ENCODE measurements at regions not wholly inside any gene's neighbourhood (a gene's known extent, or its start where the extent isn't known, plus 50 kb on each side); places are given as distances from the start of the nearest gene placed in this dataset.

DNA sequence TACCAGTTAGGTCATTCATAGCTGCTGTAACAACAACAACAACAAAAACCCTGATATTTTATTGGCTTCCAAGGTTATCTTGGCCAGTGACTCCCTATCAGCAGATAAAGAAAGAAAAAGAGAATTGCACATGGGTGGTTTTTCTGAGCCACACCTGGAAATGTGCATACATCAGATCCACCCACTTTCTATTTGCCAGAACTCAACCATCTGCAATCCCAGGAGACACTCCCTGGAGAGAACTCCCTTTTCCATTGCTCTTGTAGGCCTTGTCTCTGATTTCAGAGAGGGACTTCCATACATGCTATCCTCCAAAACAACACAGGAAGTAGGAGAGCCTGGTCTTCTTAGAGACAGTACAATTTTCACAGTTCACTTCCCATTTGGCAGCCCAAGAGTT is 74.9 kb upstream of the ZC3H11B start:
- no peak for DNase-seq (ENCODE audit: low spot score)
- TF ChIP-seq, protein P1, sequence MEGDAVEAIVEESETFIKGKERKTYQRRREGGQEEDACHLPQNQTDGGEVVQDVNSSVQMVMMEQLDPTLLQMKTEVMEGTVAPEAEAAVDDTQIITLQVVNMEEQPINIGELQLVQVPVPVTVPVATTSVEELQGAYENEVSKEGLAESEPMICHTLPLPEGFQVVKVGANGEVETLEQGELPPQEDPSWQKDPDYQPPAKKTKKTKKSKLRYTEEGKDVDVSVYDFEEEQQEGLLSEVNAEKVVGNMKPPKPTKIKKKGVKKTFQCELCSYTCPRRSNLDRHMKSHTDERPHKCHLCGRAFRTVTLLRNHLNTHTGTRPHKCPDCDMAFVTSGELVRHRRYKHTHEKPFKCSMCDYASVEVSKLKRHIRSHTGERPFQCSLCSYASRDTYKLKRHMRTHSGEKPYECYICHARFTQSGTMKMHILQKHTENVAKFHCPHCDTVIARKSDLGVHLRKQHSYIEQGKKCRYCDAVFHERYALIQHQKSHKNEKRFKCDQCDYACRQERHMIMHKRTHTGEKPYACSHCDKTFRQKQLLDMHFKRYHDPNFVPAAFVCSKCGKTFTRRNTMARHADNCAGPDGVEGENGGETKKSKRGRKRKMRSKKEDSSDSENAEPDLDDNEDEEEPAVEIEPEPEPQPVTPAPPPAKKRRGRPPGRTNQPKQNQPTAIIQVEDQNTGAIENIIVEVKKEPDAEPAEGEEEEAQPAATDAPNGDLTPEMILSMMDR (IDR thresholded peaks at IDR 0.05; ENCODE audit: extremely low read depth, missing control alignments) = no peak

DNA sequence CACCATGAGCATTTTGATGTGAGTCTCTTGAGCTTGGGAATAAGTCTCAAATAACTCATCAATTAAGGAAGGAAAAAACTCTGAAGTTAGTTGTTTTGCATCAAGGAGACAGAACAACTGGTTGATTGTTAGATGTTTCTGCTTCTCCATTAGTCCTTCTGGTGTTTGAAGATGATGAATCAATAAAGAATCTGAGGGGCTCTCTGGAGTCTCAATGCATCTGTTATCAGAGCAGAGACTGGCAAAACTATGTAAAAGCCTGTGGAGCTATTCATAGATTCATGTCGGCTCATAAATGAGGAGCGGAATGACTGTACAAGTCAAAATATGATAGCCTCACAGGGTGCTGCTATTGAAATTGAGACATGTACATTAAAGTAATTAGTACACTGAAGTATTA is 73.3 kb upstream of the ZC3H11B start:
- no peak for DNase-seq (ENCODE audit: low spot score)
- TF ChIP-seq, protein P1 (IDR thresholded peaks at IDR 0.05; ENCODE audit: extremely low read depth, missing control alignments) = no peak

DNA sequence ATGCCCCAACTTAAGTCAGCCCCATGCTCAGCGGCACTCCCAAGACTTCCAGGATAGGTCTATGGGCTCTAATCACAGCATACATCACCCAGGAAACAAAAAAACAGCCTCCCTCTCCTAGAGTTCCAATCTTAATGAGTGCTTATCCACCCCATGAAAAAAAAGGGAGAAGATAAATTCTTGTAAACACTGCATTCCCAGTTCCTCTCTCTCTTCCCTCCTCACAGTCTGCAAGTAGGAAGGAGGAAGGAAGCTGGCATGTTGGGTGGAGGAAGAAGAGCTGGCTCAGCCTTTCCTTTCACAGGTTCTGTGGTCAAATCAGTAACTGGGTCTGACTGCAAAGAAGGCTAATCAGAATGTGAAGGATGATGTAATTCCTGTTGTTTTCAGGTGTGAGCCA is 69.9 kb upstream of the ZC3H11B start:
- TF ChIP-seq, protein P1 (IDR thresholded peaks at IDR 0.05; ENCODE audit: extremely low read depth, missing control alignments) = no peak
- DNase-seq (ENCODE audit: low spot score) = no peak

DNA sequence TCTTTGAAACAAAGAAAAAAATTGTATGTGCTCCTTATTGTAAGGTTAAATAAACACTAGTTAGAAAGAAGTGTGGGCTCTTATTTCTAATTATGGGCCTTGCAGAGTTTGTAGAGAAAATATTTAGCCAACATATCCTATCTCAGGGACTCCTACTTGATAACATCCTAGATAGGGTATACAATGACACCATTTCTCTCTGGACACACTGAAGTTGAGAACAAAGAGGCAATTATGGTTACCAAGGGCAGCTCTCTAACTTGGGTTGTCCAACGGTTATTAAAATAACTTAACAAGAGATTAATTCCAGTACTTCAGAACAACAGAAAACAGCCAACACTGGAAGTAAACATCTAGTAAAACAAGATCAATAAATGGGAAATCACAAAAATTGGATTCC is 69.0 kb upstream of the ZC3H11B start:
- TF ChIP-seq, protein P1 (IDR thresholded peaks at IDR 0.05; ENCODE audit: extremely low read depth, missing control alignments) = no peak
- no peak for DNase-seq (ENCODE audit: low spot score)

DNA sequence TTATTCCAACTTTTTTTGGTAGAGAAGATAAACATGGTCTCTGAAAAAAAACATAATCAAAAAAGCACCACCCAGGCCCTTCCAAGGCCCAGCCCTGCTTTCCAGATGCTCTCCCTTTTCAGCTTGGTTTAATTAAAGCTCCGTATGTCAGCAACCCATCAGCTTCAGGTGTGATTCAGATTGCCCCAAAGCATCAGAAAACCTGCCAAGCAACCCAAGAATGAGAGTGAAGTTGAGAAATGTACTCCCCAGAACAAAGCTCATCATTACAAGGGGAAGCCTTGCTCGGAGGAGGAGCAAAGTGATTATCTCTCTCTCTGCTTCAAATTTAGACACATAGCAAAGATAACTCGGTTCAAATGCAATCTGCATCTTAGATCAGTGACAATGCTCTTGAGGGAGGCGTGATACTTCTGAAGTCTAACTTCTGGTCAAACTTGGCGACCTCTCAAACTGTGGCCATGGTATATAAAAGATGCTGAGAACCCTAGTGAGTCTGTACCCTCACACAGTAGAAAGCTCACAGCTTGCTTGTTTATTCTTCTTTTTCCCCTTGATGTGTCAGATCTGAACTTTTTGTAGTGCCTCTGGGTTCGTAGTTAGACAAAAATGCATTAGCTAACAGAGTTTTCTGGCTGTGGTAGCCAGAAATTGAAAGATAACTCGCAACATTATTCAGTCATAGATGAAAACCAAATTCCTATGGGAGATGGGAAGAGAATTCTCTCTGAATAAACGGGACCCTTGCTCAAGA is 63.3 kb upstream of the ZC3H11B start:
- no peak for DNase-seq (ENCODE audit: low spot score)
- TF ChIP-seq, protein P1 (IDR thresholded peaks at IDR 0.05; ENCODE audit: extremely low read depth, missing control alignments) = no peak

DNA sequence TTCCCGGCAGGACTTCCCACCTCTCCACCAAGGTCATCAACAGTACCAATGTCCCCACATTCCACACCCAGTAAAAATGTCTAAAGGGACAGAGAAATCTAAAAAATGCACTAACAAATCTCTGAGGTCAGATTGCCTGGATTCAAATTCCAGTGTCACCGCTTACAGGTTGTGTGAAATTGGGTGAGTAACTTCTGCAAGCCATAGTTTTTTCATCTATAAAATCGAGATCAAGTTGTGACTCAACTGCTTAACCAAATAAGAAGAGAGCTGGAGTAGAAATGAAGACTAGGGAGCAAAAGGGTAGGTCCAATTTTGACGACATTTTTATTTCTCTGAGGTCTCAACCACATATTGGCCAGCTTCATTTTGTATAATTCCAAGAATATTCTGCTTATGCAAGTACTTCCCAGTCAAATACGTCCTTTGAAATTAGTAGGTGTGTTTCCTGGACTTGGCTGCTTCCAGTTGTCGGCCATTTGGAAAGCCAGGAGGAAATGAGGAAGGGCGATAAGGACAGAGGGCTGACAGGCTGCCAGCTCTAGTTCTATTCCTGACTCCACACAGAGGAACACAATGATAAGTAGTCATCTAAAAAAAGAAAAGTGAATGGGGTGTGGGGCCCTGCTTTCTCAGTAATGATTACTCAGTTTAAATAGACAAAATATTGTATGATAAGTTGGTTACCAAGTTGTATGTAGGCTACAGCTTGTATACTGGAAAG is 57.7 kb upstream of the ZC3H11B start:
- TF ChIP-seq, protein P1 (IDR thresholded peaks at IDR 0.05; ENCODE audit: extremely low read depth, missing control alignments) = no peak
- no peak for DNase-seq (ENCODE audit: low spot score)

DNA sequence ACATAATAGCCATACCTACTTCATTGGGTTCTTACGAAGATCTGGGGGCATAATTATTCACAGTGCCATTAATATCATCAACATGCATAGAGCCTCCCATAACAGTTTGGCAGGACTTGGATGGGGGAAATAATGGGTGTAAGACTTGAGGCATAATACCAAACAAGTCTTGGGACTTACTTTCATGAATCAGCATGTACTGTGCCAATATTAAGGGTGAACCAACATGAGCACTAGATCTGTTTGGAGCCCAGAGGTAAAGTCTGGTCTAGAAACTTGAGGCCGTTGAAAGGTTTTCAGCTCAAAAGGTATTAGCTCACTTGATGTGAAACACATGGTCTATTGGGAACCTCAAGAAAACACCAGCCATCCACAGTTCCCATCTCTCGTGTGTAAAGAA is 56.7 kb upstream of the ZC3H11B start:
- no peak for DNase-seq (ENCODE audit: low spot score)
- TF ChIP-seq, protein P1 (IDR thresholded peaks at IDR 0.05; ENCODE audit: extremely low read depth, missing control alignments) = no peak

Measured in GM20000 (cell line).